ENCODE measurements at regions not wholly inside any gene's neighbourhood (a gene's known extent, or its start where the extent isn't known, plus 50 kb on each side); places are given as distances from the start of the nearest gene placed in this dataset.

DNA sequence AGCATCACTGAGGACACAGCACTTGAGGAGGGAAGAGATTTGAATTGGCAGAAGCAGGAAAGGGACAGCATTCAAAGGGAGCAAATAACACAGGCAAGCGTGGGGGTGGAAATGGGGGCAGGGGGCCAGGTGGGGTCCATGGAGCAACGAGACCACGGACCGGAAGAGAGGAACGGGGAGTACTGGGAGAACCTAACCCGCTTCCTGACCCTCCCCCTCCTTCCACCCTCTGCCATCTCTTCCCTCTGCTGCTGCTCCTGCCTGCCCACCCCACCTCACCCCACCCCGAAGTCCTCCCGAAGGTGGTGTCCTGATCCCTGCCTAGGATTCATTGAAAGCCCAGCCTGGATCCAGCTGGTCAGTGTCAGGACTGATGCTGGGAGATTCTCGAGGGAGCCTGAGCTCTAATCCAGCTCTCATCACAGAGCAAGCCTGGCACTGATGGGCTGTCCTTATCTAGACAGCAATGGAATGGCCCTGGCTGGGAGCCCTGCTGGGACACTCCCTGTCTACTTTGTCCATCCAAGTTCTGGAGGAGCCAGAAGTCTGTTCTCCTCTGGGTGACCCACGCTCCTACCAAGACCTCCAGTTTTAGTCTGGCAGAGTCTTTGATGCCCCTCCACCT, 105.0 kb downstream of the TRIM29 start:
- DNase-seq = no peak

DNA sequence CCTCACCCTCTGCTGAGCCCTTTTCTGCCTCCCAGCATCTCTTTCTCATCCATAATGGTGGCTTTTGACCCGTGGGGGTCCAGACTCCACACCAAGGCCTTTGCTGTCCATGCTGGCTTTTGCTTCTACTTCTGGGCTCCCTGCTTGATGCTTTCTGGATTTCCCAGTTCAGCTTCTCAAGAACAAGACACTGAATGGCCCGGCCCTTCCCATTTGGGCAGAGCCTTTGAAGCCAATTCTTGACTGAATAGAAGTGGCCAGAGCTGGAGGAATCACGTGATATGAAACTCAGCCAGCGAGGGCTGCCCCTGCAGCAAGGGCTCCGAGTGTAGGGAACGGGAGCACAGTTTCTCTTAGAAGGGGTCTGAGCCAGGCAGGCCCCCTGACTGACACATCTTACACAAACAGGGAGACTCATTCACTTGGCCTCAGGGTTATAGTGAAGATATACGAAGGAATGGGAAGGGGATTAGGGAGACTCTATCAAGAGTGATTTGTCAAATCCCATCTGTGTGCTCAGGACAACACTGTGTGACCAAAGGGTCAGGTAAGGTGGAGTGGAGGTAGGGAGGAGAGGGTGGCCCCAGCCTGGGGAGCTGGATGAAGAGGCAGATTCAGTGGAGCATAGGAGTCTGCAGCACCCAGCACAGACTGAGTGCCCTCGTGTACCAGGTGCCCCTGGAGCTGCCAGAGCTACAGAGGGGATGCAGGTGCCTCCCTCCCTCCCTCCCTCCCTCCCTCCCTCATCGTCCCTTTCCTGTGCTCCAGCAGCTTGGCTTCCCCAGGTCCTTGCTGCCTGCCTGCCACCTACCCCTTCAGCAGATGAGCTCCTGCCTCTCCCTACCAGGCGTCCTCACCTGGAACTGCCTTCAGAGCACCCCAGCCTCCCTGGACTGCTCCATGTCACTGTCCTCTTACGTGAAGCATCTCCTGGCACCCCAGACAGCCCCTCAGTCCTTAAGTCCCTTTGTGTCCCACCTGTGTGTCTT, 106.0 kb downstream of the TRIM29 start:
- DNase-seq = no peak

DNA sequence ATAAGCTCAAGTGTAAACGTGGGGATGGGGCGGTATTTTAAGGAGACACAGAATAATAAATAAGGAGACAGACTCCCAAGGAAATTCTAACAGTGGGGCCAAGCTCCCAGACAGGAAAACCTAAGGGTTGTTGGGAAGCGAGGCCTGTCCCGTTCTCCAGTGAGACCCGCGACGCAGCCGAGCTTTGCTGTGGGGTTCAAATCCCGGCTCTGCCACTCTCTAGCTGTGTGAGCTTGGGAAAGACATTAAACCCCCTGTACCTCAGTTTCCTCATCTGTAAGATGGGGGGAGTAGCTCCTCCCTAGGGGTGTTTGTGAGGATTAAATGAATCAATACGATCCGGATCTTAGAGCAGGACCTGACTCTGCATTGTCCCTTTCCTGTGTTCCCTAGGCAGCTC, 106.8 kb downstream of the TRIM29 start:
- DNase-seq = no peak

DNA sequence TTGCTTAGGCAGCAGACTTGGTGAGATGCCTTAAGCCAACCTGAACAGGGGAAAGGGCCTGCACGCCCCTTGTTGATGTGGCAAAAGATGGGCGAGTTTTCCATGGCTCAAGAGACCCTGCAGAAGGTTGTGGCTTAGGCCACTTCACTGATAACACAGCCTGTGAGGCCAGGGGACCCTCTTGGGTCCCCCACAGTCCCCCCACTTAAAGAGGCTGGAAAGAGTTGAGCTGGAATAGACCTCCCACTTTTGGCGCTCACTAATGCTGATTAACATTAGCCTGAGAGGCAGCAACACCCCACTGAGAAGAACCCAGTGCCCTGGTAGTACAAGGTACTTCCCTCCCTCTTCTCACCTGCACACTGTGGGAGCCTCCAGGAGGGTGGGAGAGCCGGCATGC, 107.5 kb downstream of the TRIM29 start:
- no peak for DNase-seq

DNA sequence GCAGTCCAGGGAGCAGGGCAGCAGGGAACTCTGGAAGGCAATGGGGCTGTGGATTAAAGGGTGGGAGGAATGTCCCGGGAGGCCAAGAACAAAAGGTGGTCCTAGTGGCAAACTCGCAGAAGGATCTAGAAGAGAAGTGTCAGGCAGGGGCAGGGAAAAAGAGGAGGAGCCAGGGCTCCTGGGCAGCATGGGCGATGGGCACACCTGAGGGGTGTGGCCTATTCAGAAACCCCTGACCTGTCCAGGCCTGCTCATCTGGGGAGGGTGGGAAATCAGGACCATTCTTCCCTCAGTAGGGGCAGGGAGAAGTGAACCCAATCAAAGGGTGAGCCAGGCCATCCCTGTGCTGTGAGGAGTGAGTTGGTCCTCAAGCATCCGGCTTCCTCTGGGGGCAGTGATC, 108.6 kb downstream of the TRIM29 start:
- no peak for DNase-seq

DNA sequence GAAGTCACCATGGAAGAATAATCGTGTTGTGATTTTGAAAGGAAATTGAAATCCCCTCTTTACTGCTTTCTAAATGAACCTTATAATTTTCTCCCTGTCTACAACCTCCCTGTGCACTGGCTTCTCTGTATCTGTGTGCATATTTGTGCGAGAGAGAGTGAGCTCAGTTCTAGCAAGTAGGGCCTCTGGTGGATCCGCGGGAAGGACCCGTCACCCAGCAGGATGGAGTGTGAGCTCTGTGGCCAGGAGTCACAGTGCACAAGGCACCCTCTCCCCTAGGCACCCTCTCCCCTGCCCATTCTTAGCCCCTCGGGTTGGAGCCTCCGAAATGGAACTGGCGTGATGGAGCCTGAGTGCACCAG, 109.0 kb downstream of the TRIM29 start:
- DNase-seq = no peak

DNA sequence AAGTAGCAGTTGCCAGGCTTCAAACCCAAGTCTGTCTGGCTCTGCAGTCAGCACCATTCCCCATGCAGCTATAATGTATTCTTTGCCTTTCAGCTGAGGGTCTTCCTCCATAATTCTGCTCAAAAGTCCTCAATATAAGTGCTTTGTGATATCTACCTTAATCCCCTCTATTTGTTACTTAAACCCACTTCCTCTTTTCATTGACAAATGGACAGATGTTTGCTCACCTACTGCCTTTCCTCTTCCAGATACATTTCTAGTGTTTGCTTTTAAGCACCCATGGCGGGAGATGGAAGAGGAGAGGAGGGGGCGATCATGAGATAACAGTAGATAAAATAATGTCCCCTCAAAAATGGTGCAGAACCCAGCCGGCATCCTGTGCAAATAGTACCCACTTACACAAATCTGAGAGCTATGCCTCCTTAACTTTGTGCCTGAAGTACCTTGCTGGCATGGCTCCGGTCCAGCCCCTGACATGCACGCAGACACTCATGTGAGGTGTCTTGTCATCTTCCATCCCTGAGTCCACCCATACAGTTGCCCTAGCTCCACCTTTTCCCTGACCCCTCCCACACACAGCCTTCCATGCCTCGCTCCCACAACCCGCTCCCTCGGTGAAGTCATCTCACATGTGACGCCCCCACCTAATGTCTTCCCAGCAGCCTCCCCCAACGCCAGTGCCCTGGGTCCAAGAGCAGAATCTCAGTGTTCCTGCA, 109.6 kb downstream of the TRIM29 start:
- DNase-seq = no peak

DNA sequence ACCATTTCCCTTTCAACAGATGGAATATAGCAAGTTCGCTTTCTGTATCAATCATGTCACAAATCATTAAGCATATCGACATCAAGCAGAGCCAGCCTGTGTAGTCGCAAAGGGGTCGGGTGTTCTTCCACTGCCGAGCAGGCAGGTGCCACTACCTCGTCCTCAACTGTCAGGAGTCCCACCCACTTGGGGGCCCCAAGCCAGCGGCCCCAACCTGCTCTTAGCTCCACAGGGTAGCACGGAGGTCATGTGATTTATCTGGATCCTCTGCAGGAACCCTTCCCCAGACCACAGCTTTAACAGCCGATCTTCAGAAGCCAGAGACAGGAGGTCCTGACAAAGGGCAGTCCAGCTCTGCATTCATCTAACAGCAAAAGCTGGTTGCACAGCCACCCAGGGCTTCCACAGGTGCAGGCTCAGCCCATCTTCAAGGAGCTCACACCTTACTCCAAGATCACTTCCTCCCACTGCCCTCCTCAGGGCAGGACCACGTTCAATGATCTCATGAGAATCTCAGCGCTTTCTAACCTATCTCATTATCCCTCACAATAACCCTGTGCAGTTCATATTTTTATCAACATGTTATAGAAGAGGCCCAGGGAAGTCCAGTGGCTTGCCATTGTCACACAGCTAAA, 110.2 kb downstream of the TRIM29 start:
- DNase-seq = no peak

DNA sequence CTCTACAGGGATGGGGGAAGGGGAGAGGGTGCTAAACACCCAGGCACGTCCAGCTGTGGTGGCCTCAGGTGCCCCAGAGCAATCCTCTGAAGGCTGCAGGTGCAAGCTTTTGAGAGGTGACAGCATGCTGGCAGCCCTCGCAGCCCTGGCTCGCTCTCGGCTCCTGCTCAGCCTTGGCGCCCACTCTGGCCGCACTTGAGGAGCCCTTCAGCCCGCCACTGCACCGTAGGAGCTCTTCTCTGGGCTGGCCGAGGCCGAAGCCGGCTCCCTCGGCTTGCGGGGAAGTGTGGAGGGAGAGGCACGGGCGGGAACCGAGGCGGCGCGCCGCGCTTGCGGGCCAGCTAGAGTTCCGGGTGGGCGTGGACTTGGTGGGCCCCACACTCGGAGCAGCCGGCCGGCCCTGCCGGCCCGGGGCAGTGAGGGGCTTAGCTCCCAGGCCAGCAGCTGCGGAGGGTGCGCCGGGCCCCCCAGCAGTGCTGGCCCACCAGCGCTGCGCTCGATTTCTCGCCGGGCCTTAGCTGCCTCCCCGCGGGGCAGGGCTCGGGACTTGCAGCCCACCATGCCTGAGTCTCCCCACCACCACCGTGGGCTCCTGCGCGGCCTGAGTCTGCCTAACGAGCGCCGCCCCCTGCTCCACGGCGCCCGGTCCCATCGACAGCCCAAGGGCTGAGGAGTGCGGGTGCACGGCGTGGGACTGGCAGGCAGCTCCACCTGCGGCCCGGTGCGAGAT, 112.1 kb downstream of the TRIM29 start:
- no peak for DNase-seq

DNA sequence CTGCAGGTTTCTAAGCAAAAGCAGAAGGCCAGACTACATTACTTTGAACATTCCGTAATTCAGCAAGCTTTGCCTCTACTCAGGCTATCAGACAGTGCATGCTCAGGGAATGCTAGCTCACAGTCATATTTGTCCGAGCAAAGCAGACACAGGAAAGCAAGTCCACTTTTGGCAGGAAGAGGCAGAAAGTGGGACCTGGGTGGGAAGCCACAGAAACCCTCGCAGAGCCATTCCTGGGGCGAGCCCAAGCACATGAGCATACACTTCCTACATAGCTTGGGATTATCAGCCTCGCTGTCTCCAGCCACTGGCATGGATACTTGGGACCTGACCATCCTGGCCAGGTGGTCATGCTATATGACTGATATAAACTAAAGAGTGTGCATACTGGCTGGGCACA, 113.3 kb downstream of the TRIM29 start:
- no peak for DNase-seq

DNA sequence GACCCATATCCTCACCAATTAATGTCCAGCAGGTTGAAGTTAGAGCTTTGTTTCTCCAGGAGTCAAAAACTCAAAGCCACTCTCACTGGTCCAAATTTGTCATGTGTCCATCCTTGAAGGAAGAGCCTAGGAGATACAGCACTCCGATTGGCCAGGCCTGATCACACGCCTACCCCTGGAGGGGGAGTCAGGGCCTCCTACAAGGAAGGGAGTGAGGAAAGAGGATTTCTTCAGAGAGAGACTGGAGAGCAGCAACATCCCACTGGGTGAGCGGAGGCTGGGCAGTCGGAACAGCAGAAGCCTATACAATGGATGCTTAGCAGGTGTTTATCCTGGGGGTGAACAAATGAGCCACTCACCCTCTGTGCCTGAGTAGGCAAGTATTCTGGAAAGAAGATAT, 113.9 kb downstream of the TRIM29 start:
- no peak for DNase-seq

DNA sequence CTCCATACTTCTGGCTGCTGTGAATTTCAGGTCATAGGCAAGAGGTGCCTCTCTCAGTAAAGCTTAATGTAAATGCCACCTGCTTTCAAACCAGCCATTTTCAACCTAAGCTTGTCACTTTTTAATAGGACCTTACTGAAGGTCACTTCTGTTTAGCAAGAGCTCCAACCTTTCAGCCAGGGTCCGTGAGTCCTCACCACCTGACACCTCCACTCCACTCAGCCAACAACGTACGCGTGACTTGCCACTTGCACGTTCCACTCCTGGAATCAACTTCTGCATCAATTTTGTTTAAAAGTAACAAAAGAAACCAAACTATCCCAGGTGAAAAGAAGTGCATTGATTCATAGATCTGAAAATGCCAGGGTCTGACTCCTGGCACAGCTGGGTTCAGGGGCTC, 114.4 kb downstream of the TRIM29 start:
- no peak for DNase-seq

DNA sequence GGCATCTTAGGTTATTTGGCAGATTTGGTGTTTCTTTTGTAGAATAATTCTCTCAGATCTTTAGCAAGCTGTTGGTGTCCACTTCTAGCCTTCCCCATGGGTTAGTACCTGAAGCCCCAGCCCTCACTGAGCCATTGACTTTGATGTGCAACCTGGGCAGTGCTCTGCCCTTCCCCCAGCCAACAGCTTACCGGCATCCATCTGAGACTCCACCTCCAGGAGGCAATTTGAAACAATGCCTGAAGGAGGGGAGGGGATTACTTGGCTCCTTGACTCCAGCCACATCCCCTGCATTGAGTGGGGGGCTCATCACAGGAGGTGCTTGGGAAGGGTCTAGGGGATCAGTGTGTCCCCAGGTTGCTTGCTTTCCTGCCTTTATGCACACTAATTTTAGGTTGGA, 114.8 kb downstream of the TRIM29 start:
- no peak for DNase-seq

DNA sequence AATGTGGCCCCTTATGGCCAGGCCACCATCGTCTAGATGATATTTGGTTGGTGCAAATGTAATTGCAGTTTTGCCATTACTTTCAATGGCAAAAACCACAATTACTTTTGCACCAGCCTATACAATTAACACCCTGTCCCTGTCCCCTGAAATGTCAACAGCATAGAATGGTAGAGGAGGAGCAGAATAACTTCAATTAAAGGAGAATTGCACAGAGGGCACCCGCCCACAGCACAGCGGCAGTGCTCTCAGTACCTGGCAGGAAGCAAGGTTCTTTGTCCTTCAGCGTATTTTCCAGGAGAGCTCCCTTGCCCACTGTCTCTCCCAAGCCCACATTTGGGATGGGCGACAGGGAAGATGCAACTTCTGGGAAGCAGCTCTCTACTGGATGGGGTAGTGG, 115.3 kb downstream of the TRIM29 start:
- no peak for DNase-seq

DNA sequence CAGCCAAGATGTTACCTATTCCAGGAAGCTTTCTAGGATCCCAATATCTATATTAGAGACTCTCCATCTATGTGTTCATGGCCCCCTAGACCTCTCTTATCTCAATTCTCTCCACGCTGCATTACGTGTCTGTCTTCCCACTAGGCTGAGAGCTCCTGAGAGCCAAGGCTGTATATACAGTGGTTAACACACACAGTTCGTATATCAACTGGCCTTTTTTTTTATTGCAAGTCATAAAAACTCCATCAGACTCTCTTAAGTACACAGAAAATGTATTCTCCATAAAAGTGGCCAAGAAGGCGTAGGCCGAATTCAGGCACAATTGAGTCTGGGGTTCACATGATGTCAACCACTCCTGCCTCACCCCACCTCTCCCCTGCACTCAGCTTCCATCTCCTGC, 115.9 kb downstream of the TRIM29 start:
- DNase-seq = no peak

DNA sequence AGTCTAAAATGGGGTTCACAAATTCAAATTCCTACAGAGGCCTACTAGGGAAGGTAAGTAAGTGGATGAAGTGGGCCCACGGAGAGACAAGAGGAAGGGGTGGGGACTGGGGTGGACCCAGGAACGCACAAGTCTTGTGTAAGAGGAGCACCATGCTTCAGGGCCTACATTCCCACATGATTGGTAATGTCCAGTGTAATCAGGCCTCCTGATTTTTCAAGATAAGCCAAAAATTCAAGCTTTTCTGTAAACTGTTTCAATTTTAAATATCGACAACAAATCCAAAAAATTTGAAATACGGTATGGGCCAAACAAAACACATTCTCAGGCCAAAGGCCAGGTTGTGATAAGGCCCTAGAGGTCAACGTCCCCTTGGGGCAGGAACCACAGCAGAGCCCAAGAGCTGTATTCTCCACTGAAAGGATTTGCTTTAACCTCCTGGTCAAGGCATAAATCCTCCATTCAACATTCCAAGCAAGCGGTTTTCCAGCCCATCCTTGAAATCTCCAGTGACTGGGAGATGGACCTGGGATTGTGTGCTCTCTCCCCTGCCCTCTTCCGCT, 116.4 kb downstream of the TRIM29 start:
- no peak for DNase-seq

DNA sequence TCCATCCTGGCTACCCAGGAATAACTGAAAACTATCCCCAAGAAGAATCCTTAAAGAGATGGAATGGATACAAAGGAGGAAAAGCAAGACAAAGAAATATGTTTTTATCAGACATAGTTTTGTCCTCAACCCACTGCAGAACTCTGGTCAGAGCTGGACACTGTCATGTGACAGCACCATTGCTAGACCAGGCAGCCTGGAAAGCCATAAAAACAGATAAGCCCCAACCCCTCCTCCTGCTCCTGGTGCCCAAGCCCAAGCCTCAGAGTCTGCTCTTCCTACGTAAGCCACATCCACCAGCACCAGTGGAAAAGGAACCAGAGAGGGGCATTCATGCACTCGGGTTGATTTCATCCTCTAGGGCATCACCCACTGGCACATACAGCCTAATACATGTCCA, 116.9 kb downstream of the TRIM29 start:
- DNase-seq = no peak

DNA sequence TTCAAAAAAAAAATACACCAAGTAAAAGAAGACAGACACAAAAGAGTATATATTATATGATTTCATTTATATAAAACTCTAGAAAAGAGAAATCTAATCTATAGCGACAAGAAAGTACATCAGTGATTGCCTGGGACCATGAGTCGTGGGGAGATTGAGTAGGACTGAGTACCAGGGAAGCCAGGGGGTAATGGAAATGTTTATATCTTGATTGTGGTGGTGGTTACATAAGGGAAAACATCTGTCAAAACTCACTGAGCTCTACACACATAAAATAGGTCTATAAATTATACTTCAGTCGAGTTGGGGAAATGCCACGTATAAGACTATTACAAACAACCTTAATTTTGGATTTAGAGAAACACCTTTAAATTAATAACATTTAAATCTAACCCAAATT, 117.4 kb downstream of the TRIM29 start:
- no peak for DNase-seq

DNA sequence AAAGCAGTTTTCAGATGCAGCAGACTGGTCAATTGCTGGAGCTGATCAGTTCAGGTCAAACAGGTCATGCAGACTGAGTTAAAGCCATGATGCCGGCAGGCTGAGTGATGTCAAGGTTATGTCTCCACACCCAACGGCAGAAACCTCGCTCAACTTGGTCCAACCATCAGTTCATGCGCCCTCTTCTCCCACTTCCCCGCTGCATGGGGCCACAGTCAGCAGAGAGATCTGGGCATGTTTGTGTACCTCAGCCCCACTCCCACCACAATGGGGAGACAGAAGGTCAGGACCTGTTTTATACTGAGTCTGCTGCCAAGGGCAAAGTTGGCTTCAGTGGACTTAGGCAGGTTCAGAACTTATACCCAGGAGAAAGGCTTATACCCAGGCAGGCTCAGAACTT, 118.7 kb downstream of the TRIM29 start:
- no peak for DNase-seq

DNA sequence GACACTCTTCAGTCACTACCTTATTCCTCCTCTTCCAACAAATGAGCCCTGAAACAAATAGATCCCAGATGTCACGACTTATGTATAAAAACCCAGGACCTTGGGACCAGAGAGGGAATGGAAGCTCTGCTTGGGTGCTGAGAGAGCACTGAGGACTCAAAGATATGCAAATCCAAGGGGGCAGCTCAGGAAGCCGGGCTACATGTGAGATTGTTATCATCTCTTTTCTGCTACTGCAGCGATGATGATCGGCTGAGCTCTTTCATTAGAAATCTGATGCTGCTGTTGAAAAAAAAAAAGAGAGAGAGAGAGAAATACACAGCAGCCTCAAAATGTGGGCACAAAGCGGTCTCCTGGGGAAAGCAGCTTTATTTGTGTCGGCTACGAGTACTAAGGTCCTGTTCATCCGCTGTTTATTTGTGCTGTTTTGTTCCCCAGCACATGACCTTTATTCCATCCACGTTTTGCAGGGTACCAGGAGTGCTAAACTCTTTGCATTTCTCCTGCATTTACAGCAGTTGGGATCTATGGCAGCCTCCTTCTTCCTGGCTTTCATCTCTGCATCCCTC, 120.2 kb downstream of the TRIM29 start:
- no peak for DNase-seq

Data from left kidney (tissue), 1 donor.